Midbrain (tissue), 1 donor: ENCODE measurements at regions not wholly inside any gene's neighbourhood (a gene's known extent, or its start where the extent isn't known, plus 50 kb on each side); places are given as distances from the start of the nearest gene placed in this dataset.

ENCODE experiments used
- DNase-seq: peaks from one replicate; lab custom pipeline; 2025; lab: John Stamatoyannopoulos, UW

- no peak for DNase-seq
Measured at GRCh38 chr5:72046106-72046505, 61.2 kb upstream of the MAP1B start.

DNA sequence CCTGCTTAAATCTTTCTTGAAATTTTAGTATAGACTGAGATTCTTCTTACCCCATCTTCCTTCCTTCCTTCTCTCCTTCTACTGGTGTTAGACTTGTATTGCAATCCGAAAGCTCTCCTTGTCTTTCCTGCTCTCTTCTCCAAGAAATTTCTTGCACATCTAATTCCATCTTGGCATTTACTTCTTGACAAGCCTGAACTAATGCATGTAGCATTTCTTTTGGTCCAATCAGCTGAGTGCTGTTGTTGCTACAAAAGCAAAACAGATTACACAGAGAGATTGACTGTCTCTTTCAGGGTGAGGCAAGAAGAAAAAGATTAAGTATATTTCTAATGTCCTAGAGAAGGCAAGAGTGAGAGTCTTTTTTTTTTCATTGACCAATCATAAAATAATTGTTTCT, 51.6 kb upstream of the MAP1B start:
- no peak for DNase-seq
